ENCODE measurements at regions not wholly inside any gene's neighbourhood (a gene's known extent, or its start where the extent isn't known, plus 50 kb on each side); places are given as distances from the start of the nearest gene placed in this dataset.

GRCh38 chr1:173395762-173396161 lies 81.4 kb upstream of the PRDX6 start:
- Histone ChIP-seq H3K27me3 (ENCODE audit: control insufficient read depth, insufficient read depth, low read length) (no peaks in the 10 kb centered on the region), H3K36me3 (ENCODE audit: control insufficient read depth, insufficient read depth, low read length) (no peaks in the 10 kb centered on the region), H3K4me3 (ENCODE audit: low read depth, low read length) (no peak overlapping the region)
- DNase-seq (ENCODE audit: low read depth), result no peak
- TF ChIP-seq CTCF (IDR thresholded peaks at IDR 0.05; ENCODE audit: insufficient read depth, low read length, poor library complexity, severe bottlenecking), result no peak

- no peak for DNase-seq (ENCODE audit: low read depth)
- Histone ChIP-seq H3K36me3 (ENCODE audit: control insufficient read depth, insufficient read depth, low read length) (no peaks in the 10 kb centered on the region), H3K27me3 (ENCODE audit: control insufficient read depth, insufficient read depth, low read length) (no peaks in the 10 kb centered on the region), H3K4me3 (ENCODE audit: low read depth, low read length) (no peak overlapping the region)
- no peak for TF ChIP-seq CTCF (IDR thresholded peaks at IDR 0.05; ENCODE audit: insufficient read depth, low read length, poor library complexity, severe bottlenecking)
These were observed 76.6 kb upstream of the PRDX6 start for GRCh38 chr1:173400387-173400995.

GRCh38 chr1:173403996-173404395 lies 73.1 kb upstream of the PRDX6 start:
- no peak for DNase-seq (ENCODE audit: low read depth)
- H3K4me3 ChIP-seq (ENCODE audit: low read depth, low read length), result no peak overlapping the region
- no peak for TF ChIP-seq CTCF (IDR thresholded peaks at IDR 0.05; ENCODE audit: insufficient read depth, low read length, poor library complexity, severe bottlenecking)
- H3K27me3 ChIP-seq (ENCODE audit: control insufficient read depth, insufficient read depth, low read length), result no peaks in the 10 kb centered on the region
- no peaks in the 10 kb centered on the region for H3K36me3 ChIP-seq (ENCODE audit: control insufficient read depth, insufficient read depth, low read length)

GRCh38 chr1:173405281-173405680 lies 71.9 kb upstream of the PRDX6 start:
- no peak for DNase-seq (ENCODE audit: low read depth)
- no peak overlapping the region for H3K4me3 ChIP-seq (ENCODE audit: low read depth, low read length)
- no peaks in the 10 kb centered on the region for H3K27me3 ChIP-seq (ENCODE audit: control insufficient read depth, insufficient read depth, low read length)
- TF ChIP-seq CTCF (IDR thresholded peaks at IDR 0.05; ENCODE audit: insufficient read depth, low read length, poor library complexity, severe bottlenecking), result no peak
- H3K36me3 ChIP-seq (ENCODE audit: control insufficient read depth, insufficient read depth, low read length), result no peaks in the 10 kb centered on the region

GRCh38 chr1:173405834-173406233 lies 71.3 kb upstream of the PRDX6 start:
- Histone ChIP-seq H3K36me3 (ENCODE audit: control insufficient read depth, insufficient read depth, low read length) (no peaks in the 10 kb centered on the region), H3K4me3 (ENCODE audit: low read depth, low read length) (no peak overlapping the region), H3K27me3 (ENCODE audit: control insufficient read depth, insufficient read depth, low read length) (no peaks in the 10 kb centered on the region)
- DNase-seq (ENCODE audit: low read depth), result no peak
- no peak for TF ChIP-seq CTCF (IDR thresholded peaks at IDR 0.05; ENCODE audit: insufficient read depth, low read length, poor library complexity, severe bottlenecking)

GRCh38 chr1:173406783-173407230 lies 70.3 kb upstream of the PRDX6 start:
- no peak for TF ChIP-seq CTCF (IDR thresholded peaks at IDR 0.05; ENCODE audit: insufficient read depth, low read length, poor library complexity, severe bottlenecking)
- Histone ChIP-seq H3K4me3 (ENCODE audit: low read depth, low read length) (no peak overlapping the region), H3K27me3 (ENCODE audit: control insufficient read depth, insufficient read depth, low read length) (no peaks in the 10 kb centered on the region), H3K36me3 (ENCODE audit: control insufficient read depth, insufficient read depth, low read length) (no peaks in the 10 kb centered on the region)
- no peak for DNase-seq (ENCODE audit: low read depth)

Data from kidney epithelial cell (primary cell).